ENCODE measurements at regions not wholly inside any gene's neighbourhood (a gene's known extent, or its start where the extent isn't known, plus 50 kb on each side); places are given as distances from the start of the nearest gene placed in this dataset.

DNA sequence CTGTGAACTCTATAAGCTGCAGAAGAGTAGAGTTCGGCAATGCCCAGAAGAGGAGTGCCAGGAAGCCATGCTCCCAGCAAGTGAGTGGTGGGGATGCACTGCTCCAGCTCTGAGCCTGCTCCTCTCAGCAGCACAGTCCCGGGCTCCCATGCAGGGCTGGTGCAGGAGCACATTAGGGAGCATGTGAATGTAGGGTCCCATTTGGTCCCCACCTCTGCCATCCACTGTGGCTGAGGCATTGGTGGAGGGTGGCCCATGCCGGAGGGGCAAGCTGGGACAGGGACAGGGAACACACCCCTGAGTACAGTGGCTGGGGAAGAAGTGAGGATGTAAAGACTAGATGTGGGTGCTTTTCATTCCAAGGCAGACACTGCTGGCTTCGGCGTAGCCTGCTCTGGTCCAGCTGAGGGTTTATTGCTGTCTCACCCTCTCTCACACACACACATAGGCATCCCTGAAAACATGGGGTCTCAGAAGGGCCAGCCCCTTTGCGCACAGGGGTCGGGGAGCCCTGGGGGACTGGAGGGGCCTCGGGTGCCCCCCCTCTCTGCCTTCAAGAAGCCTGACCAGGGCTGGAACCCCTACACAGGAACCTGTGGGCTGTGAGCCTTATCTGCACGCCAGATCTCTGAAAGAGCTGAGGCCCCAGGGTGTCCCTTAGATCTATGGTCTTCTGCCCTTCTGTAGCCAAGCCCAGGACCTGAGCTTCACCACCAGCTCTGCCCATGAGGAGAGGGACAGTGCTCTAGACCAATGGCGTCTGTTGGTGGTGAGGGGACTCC is 341.0 kb downstream of the TCERG1L start:
- TF ChIP-seq POLR2A (IDR thresholded peaks at IDR 0.05) = no peak
- TF ChIP-seq, protein P1, sequence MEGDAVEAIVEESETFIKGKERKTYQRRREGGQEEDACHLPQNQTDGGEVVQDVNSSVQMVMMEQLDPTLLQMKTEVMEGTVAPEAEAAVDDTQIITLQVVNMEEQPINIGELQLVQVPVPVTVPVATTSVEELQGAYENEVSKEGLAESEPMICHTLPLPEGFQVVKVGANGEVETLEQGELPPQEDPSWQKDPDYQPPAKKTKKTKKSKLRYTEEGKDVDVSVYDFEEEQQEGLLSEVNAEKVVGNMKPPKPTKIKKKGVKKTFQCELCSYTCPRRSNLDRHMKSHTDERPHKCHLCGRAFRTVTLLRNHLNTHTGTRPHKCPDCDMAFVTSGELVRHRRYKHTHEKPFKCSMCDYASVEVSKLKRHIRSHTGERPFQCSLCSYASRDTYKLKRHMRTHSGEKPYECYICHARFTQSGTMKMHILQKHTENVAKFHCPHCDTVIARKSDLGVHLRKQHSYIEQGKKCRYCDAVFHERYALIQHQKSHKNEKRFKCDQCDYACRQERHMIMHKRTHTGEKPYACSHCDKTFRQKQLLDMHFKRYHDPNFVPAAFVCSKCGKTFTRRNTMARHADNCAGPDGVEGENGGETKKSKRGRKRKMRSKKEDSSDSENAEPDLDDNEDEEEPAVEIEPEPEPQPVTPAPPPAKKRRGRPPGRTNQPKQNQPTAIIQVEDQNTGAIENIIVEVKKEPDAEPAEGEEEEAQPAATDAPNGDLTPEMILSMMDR (IDR thresholded peaks at IDR 0.05) = no peak

All from ovary (tissue), 3 donors.